Fibroblast of the conjunctiva (primary cell): ENCODE measurements at regions not wholly inside any gene's neighbourhood (a gene's known extent, or its start where the extent isn't known, plus 50 kb on each side); places are given as distances from the start of the nearest gene placed in this dataset.

ENCODE experiments used
- DNase-seq: peaks from one replicate; pipeline ENCODE4 v3.0.0-alpha.2; 2010; ENCODE audit warnings: low read depth

GRCh38 chr13:44022196-44022595 is 142.5 kb downstream of the LACC1 start:
- no peak for DNase-seq

DNA sequence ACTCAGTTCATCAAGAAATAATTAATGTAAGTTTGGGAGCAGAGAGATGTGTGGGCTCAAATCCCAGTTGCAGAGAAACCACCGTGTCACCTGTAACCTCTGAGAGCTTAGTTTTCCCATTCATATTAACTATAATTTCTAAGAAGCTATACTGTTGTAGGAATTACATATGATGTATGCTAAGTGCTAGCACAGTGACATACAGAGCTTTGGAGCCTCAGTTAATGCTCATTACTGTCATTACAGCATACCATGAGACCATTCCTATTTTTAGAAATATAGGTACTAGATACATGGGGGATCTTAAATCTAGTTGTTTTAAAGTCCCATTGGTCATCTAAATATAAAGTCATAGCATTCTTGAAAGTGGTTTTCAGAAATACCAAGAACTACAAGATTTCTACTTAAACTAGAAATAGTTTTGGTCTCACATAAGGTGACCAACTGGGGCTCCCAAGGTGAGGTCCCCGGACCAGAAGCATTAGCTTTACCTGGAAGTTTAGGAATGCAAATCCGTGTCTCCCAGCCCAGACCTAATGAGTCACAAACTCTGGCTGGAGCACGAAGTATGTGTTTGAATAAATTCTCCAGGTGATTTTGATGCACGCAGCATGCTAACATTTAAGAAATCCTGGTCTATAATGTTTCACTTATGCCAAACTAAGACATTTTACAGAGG is 144.6 kb downstream of the LACC1 start:
- DNase-seq, result no peak

DNA sequence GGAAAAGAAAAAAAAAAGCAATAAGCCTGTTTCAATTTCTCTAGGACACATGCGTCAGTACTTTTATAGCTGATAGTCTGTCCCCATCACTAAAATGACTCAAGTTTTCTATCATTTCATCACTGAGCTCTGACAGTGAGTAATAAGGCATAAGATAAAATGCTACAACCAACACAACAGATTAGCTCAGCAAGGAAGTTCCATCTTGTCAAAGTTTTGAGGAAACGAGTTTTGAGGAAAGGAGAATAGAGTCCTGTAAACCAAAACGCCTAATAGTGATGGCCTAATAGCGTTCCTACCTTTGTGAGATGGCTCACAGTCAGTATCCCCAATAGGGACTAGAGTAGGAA is 145.1 kb downstream of the LACC1 start:
- DNase-seq, result no peak

GRCh38 chr13:44026194-44026593 is 146.5 kb downstream of the LACC1 start:
- DNase-seq, result no peak

GRCh38 chr13:44028734-44029133 is 149.0 kb downstream of the LACC1 start:
- no peak for DNase-seq

- no peak for DNase-seq
These were observed 150.9 kb downstream of the LACC1 start for GRCh38 chr13:44030615-44031014.

- no peak for DNase-seq
These were observed 151.9 kb downstream of the LACC1 start for GRCh38 chr13:44031555-44031954.

GRCh38 chr13:44032802-44033201 is 153.1 kb downstream of the LACC1 start:
- DNase-seq, result no peak

DNA sequence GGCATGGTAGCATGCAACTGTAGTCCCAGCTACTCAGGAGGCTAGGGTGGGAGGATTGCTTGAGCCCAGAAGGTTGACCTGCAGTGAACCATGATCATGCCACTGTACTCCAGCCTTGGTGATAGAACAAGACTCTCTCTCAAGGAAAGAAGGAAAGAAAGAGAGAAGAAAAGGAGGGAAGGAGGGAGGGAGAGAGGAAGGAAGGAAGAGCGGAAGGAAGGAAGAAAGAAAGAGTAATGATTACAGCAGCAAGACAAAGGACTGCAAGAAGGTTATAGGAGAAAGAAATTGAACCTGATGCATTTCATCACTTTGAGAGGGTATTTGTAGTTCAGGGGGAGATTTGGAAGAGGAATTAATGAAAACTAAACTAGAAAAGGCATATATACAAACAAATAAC is 155.7 kb downstream of the LACC1 start:
- no peak for DNase-seq

DNA sequence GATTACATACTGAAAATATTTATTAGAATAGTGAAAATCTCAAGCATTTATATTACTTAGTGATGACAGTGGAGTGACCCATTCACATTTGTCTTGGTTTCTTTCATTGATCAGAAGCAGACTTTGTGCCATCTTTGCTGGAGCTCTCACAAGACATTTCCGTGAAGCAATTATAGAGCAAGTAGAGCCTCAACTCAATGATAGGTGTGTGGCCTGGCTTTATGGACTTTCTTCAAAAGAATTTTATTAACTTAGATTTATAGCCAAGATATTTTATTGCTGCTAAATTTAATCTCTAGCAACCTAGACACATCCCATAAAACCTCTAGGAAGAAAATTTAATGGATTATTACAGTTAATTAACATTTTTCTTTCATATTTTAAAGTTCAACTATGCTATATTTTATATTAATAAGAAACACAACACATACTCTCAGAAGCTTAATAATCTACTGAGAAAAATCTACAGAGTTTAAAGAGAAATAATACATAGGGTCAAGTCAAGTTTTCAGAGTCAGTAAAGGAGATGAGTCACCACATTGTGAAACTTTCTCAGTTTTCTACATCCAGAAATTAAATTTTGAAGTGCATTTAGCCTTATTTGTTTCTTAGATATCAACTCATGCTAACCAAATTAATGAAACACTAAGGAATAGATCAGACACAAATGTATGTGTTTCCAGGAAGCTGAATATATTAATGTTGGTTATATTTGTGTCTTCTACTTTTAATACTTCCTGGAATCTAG is 160.5 kb downstream of the LACC1 start:
- DNase-seq, result no peak

DNA sequence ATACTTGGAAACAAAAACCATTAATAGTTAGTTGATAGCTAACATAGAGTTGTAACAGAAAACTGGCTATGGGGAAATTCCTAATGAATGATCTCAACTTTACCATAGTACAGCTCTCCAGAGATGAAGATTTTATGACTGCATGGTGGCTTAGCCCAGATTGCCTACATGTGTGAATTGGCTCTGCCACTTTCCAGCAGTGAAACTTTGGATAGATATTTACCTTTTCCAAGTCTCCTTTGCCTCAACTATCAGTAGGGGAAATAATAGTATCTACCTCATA is 161.1 kb downstream of the LACC1 start:
- no peak for DNase-seq

DNA sequence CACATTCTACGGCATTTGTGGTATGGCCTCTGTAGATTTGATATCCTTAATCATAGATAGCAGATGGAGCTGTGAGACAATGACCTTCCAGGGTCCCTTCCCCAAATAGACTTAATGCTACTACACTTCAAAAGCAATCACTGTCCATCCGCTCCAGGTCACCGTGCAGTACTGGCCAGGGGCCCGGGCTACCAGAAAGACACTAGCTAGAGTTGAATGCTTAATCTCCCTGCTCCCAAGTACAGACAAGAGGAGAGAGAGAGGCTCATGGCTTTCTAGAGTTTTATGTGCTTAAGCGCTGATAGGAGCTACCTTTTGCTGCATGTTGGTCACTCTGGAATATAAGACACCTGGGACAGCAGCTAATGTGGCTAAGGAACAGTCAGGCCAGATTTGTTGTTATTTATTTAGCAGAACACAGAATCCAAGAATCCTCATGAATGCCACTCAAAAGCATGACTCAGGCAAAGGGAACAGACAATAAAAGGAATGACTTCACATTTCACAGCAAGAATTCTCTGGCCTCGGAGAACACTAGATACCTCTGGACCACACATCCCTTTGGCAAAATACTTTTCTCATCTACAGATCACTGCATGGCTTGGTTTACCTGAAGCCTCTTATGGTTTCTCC is 165.0 kb downstream of the LACC1 start:
- no peak for DNase-seq

GRCh38 chr13:44045180-44045562 is 165.5 kb downstream of the LACC1 start:
- no peak for DNase-seq

DNA sequence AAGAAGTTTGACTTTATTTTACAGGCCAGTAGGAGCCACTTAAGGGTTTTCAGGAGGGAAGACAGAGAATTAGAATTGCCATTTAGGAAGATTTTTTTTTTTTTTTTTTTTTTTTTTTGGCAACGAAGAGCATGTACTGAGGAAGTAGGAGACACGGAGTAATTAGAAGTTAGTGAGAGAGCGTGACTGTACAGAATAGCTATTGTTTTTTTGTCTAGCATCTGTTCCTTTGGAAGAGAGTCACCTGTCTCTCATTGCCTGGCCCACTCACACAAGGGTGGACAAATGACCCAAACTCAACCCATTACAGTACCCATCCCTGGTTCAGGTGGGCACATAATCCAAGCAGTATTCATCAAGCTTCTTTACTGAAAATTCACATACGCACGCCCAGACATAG is 166.7 kb downstream of the LACC1 start:
- DNase-seq, result no peak

DNA sequence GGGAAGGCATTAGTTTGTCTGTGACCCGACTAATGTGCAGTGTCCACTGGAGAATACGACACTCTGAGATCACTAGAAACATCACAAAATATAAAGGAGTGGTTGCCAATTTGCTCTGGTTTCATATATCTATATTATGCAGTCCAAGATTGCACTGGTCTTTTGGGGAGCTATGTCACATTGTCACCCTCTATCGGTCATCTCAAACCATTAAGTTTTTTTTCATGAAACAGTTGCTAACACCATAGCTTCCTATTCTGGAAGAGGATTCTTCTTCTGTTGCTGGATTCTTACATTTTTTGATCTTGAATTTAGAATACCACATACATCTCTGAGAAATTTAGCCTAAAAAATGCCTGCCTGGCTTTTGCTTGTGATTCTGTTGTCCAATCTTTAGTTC is 168.6 kb downstream of the LACC1 start:
- DNase-seq, result no peak

- no peak for DNase-seq
These were observed 169.6 kb downstream of the LACC1 start for GRCh38 chr13:44049081-44049945.

DNA sequence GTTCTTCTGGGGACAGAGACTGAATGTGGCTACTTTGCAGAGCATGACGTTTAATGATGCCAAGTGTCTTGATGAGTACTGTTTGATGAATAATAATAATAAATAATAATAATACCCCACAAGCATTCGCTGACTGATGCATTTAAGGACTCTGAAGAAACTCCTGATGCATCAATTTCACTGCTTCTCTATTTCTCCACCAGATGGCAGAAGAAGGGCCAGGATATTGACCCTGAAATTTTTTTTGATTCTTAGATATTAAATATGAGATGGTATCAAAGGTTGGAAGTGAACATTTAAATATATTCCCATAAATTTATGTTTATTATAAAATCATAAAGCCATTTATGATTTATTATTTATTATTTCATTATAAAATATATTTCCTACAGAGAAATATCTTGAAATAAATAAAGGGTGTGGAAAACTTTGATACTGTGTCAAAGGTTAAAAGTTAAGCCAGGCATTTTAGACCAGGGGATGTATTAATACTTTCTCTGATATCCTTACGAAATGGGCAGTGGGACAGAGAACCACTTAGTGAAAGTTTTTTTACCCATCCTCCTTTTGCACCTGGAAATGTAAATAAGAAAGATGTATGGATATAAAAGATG is 170.9 kb downstream of the LACC1 start:
- no peak for DNase-seq

- DNase-seq, result no peak
These were observed 171.7 kb downstream of the LACC1 start for GRCh38 chr13:44051405-44051804.

GRCh38 chr13:44051918-44052675 is 172.4 kb downstream of the LACC1 start:
- no peak for DNase-seq

GRCh38 chr13:44052780-44053184 is 173.1 kb downstream of the LACC1 start:
- DNase-seq, result no peak

DNA sequence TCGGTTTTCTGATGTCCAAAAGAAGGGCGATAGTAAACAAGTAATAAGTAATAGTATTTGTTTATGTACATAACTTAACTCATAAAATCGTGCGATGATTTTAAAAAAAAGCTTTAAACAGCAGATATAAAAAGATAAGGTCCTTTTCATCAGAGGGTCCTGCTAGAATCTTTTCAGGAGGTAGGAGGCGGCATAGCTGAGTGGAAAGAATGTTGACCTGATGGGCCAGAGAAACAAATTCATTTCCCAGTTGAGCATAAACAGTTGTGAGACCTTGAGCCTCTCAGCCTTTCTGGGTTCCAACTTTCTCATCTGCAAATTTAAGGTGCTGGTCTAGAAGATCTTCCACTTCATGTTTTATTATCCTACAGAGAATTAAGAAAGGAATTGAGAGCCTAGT is 173.5 kb downstream of the LACC1 start:
- no peak for DNase-seq

DNA sequence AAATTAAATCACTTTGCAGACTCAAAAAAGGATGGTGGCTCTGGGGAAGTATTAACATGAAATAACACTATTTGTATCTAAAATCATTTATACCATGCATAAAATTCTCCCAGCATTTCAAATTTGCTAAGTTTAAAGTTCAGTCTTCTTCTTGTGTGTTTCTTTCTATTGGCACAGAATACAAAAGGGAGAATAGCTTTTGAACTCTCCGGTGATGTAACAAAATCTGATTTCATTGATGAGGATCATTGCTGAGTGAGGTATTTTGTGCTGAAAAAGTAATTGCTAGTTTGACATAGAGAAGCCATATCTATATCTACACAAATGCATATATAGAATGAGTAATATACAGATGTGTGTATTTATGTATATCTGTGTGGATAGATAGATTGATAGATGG is 174.8 kb downstream of the LACC1 start:
- DNase-seq, result no peak
